Testis (tissue), 2 donors: ENCODE measurements at regions not wholly inside any gene's neighbourhood (a gene's known extent, or its start where the extent isn't known, plus 50 kb on each side); places are given as distances from the start of the nearest gene placed in this dataset.

ENCODE experiments used
- CTCF ChIP-seq, 3 experiments: fragments of 450-650 bp in 2 of 3; fragments of 200-600 bp in 1 of 3; sonication (generic) in 1 of 3; IDR thresholded peaks; one replicate each; pipeline ENCODE4 v1.5.1; 2016 to 2019; ENCODE audit warnings: antibody characterized with exemption in 3 of 3, mild to moderate bottlenecking in 2 of 3, moderate library complexity in 1 of 3
- POLR2A ChIP-seq: fragments of 450-650 bp; IDR thresholded peaks from one replicate; pipeline ENCODE4 v1.6.1; 2017; ENCODE audit warnings: antibody characterized with exemption, mild to moderate bottlenecking, moderate library complexity

GRCh38 chr20:60641879-60642447 lies 610.1 kb upstream of the CDH4 start:
- TF ChIP-seq CTCF (IDR thresholded peaks at IDR 0.05): no peak
- no peak for TF ChIP-seq POLR2A
